Testis (tissue), 2 donors: ENCODE measurements at regions not wholly inside any gene's neighbourhood (a gene's known extent, or its start where the extent isn't known, plus 50 kb on each side); places are given as distances from the start of the nearest gene placed in this dataset.

Experiments
- CTCF ChIP-seq, 3 experiments: fragments of 450-650 bp in 2 of 3; fragments of 200-600 bp in 1 of 3; sonication (generic) in 1 of 3; IDR thresholded peaks; one replicate each; pipeline ENCODE4 v1.5.1; 2016 to 2019; ENCODE audit warnings: antibody characterized with exemption in 3 of 3, mild to moderate bottlenecking in 2 of 3, moderate library complexity in 1 of 3
- POLR2A ChIP-seq: fragments of 450-650 bp; IDR thresholded peaks from one replicate; pipeline ENCODE4 v1.6.1; 2017; ENCODE audit warnings: antibody characterized with exemption, mild to moderate bottlenecking, moderate library complexity

GRCh38 chr12:92489781-92490180 lies 213.0 kb upstream of the PLEKHG7 start:
- TF ChIP-seq CTCF (IDR thresholded peaks at IDR 0.05) (no peak), POLR2A (no peak)
